Adrenal gland (tissue), 9 donors: ENCODE measurements at regions not wholly inside any gene's neighbourhood (a gene's known extent, or its start where the extent isn't known, plus 50 kb on each side); places are given as distances from the start of the nearest gene placed in this dataset.

ENCODE experiments used
- DNase-seq, 7 donors: peaks; one replicate each; pipeline ENCODE4 v3.0.0-alpha.2; 2019 to 2020
- H3K27ac ChIP-seq, 5 donors: fragments of 200-600 bp; sonication (generic) in 4 of 5; 1 replicate in 3 of 5; 2 replicates in 2 of 5; pipeline versions ENCODE4 v1.5.1 to v1.8.0; 2016 to 2020; ENCODE audit warnings: mild to moderate bottlenecking in 1 of 5
- H3K27me3 ChIP-seq: fragments of 200-600 bp; 2 replicates; pipeline ENCODE4 v1.8.0; 2021
- H3K36me3 ChIP-seq, 2 donors: fragments of 200-600 bp; replicated peaks in 1 of 2; 1 replicate in 1 of 2; 2 replicates in 1 of 2; pipeline versions ENCODE4 v1.5.1 to v1.8.0; 2018 to 2022
- H3K4me1 ChIP-seq, 2 donors: fragments of 200-600 bp; replicated peaks in 1 of 2; 1 replicate in 1 of 2; 2 replicates in 1 of 2; pipeline versions ENCODE4 v1.5.1 to v1.8.0; 2018 to 2021
- H3K4me3 ChIP-seq, 4 donors: fragments of 200-600 bp; sonication (generic) in 3 of 4; one replicate each; pipeline ENCODE4 v1.5.1; 2016 to 2018
- H3K9me3 ChIP-seq, 3 donors: fragments of 200-600 bp; sonication (generic) in 1 of 3; replicated peaks in 1 of 3; 1 replicate in 2 of 3; 2 replicates in 1 of 3; pipeline versions ENCODE4 v1.5.1 to v1.8.0; 2016 to 2021
- CTCF ChIP-seq, 6 experiments: fragments of 450-650 bp in 4 of 6; fragments of 200-600 bp in 2 of 6; sonication (generic) in 1 of 6; IDR thresholded peaks; 1 replicate in 5 of 6; 2 replicates in 1 of 6; pipeline versions ENCODE4 v1.5.1 to v1.8.0; 2016 to 2021; ENCODE audit warnings: antibody characterized with exemption in 6 of 6, mild to moderate bottlenecking in 2 of 6, moderate library complexity in 1 of 6
- POLR2A ChIP-seq, 2 donors: fragments of 450-650 bp; IDR thresholded peaks; one replicate each; pipeline ENCODE4 v1.6.1; 2017; ENCODE audit warnings: antibody characterized with exemption in 2 of 2, mild to moderate bottlenecking in 2 of 2, moderate library complexity in 1 of 2
- WGBS, 4 donors: extraction: QIAGEN DNeasy Blood & Tissue Kit in 2 of 4; methylation state at CpG; one replicate each; pipeline versions ENCODE4 v1.1.5 to v1.1.7; 2013 to 2017; 5-methylcytosine and 5-hydroxymethylcytosine counted together
- intact Hi-C, 2 donors: fragments of 100-400 bp; cut with DNase I; formaldehyde crosslinking; loops; one replicate each; pipeline versions ENCODE4 v1.14.1 to v1.15.0; 2022 to 2023
- donor health status: healthy with polysubstance abuse.
- donor health status: Bipolar disorder and iron deficiency.
- donor health status: DM: yes; HTN: yes; CAD: no.
- donor health status: DM: no; HTN: no; CAD: no.
- donor health status: DM: no; HTN: no; CAD: no.

- no peak for DNase-seq
- Histone ChIP-seq H3K4me3 (no peak overlapping the region), H3K4me1 (no peaks in the 10 kb centered on the region), H3K36me3 (no peaks in the 10 kb centered on the region), H3K9me3 (no peaks in the 10 kb centered on the region), H3K27ac (no peak overlapping the region), H3K27me3 (no peaks in the 10 kb centered on the region)
- 86 to 91% (median 87%) methylated on average over 3 of the region's 3 CpGs for WGBS, 4 donors
- no peak for TF ChIP-seq POLR2A (IDR thresholded peaks at IDR 0.05)
- TF ChIP-seq CTCF (IDR thresholded peaks at IDR 0.05): no peak
- intact Hi-C loops: no loop called here
Measured at GRCh38 chr11:98090861-98091505, 929.8 kb upstream of the CNTN5 start.

- intact Hi-C loops: no loop called here
Measured at GRCh38 chr11:98099371-98099770, 921.4 kb upstream of the CNTN5 start.

GRCh38 chr11:98100689-98101088 is 920.1 kb upstream of the CNTN5 start:
- H3K36me3 ChIP-seq: no peaks in the 10 kb centered on the region
- DNase-seq: no peak
- no peak overlapping the region for H3K4me3 ChIP-seq
- TF ChIP-seq POLR2A (IDR thresholded peaks at IDR 0.05) (no peak), CTCF (IDR thresholded peaks at IDR 0.05) (no peak)
- H3K9me3 ChIP-seq: no peaks in the 10 kb centered on the region
- no peaks in the 10 kb centered on the region for H3K27me3 ChIP-seq
- H3K4me1 ChIP-seq: no peaks in the 10 kb centered on the region
- 71 to 76% (median 73%) methylated on average over 2 of the region's 2 CpGs for WGBS, 4 donors
- intact Hi-C loops: no loop called here
- no peak overlapping the region for H3K27ac ChIP-seq

More at GRCh38 chr11:98099371-98099770, 921.4 kb upstream of the CNTN5 start:
- no peak for DNase-seq
- no peaks in the 10 kb centered on the region for H3K36me3 ChIP-seq
- no peaks in the 10 kb centered on the region for H3K9me3 ChIP-seq
- H3K27ac ChIP-seq: no peak overlapping the region
- H3K4me3 ChIP-seq: no peak overlapping the region
- TF ChIP-seq POLR2A (IDR thresholded peaks at IDR 0.05): no peak
- no peak for TF ChIP-seq CTCF (IDR thresholded peaks at IDR 0.05)
- H3K27me3 ChIP-seq: no peaks in the 10 kb centered on the region
- 58 to 72% (median 68%) methylated on average over 1 of the region's 1 CpG for WGBS, 4 donors
- no peaks in the 10 kb centered on the region for H3K4me1 ChIP-seq

GRCh38 chr11:98101329-98101728 is 919.4 kb upstream of the CNTN5 start:
- Histone ChIP-seq H3K9me3 (no peaks in the 10 kb centered on the region), H3K36me3 (no peaks in the 10 kb centered on the region), H3K27me3 (no peaks in the 10 kb centered on the region), H3K4me1 (no peaks in the 10 kb centered on the region), H3K27ac (no peak overlapping the region), H3K4me3 (no peak overlapping the region)
- 85 to 94% (median 89%) methylated on average over 1 of the region's 1 CpG for WGBS, 4 donors
- TF ChIP-seq CTCF (IDR thresholded peaks at IDR 0.05) (no peak), POLR2A (IDR thresholded peaks at IDR 0.05) (no peak)
- intact Hi-C loops: no loop called here
- no peak for DNase-seq
